GM18517 (cell line): ENCODE measurements at regions not wholly inside any gene's neighbourhood (a gene's known extent, or its start where the extent isn't known, plus 50 kb on each side); places are given as distances from the start of the nearest gene placed in this dataset.
"Not testable (repeated sequence)": the region's sequence is repeated elsewhere in the genome, so short reads cannot be mapped to it uniquely, and the experiment has no call there.

Experiments
- ATAC-seq: cut with Tn5 transposase; IDR thresholded peaks from one replicate; pipeline ENCODE4 v1.9.1; 2021; ENCODE audit warnings: mild to moderate bottlenecking, moderate library complexity; ENCODE audit not compliant: unreplicated experiment

DNA sequence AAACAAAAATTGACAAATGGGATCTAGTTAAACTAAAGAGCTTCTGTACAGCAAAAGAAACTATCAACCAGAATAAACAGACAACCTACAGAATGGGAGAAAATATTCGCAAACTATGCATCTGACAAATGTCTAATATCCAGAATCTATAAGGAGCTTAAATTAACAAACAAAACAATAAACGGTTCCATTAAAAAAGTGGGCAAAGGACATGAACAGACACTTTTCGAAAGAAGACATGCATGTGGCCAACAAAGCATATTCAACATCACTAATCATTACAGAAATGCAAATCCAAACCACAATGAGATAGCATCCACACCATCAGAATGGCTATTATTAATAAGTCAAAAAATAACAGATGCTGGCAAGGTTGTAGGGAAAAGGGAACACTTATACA lies 50.5 kb upstream of the MED13L start:
- not testable (repeated sequence) for ATAC-seq

DNA sequence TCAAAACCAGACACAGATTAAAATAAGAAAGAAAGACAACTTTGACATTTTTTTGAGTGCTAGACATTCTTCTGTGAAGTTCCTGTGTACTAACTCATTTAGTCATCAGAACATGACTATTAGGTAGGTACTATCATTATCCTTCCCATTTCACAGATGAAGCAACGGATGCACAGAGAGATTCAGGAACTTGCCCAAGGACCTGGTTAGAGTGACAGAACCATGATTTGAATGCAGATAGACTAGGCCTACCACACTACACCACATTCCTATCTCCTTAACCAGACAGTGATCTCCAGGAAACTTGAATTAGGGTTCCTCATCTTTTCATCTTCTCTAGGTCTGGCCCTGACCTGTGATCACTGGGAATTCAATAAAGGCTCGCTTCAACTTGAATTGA lies 54.4 kb upstream of the MED13L start:
- no peak for ATAC-seq

DNA sequence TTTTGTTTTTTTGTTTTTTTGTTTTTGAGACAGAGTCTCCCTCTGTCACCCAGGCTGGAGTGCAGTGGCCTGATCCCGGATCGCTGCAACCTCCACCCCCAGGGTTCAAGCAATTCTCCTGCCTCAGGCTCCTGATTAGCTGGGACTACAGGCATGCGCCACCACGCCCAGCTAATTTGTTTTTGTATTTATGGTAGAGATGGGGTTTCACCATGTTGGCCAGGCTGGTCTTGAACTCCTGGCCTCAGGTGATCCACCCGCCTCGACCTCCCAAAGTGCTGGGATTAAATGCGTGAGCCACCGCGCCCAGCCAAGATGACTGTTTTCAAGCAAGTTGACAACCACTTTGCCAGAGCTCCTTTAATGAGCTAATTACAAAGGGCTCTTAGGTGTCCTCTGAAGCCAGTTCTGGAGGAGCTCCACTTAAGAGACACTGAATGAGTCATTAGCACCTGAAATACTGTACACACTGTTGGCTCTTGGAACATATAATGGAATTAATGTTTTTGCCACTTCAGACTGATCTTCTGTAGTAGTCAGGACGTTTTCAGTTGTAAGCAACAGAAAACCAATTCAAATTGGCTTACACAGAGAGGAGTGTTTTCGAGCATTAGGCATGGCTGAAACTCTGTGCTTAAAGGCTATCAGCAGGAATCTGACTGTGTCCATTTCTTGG lies 55.4 kb upstream of the MED13L start:
- ATAC-seq: no peak

DNA sequence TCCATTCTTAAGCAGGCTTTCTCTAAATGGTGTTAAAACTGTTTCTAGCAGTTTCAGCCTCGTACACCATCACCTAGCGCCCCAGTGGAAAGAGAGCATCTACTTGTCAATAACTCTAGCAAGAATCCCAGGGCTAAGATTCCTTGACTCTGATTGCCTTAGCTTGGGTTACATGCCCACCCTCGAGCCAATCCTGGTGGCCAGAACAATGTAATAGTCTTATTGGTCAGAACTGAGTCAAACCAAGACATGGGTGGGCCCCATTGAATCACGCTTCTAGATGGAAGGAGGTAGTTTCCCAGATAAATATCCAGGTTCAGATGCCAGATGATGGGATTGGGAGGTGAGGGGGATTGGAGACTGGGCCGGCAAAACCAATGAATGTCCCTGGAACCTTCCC lies 55.9 kb upstream of the MED13L start:
- no peak for ATAC-seq

DNA sequence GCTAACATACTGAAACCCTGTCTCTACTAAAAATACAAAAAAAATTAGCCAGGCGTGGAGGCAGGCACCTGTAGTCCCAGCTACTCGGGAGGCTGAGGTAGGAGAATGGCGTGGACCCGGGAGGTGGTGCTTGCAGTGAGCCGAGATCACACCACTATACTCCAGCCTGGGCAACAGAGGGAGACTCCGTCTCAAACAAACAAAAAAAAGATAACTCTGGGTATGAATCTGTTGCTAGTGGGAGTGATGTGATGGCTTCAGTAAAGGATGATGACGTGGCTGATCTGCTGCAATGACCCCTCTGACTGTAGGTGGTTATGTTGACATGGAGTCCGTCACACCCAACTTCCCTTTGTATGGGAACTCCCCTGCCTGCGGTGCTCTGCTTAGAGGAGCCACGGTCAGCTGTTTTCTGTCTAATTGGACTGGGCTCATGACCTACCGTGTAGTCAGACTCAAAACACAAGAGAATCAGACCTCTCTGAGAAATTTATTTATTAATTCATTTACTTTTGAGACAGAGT lies 59.1 kb upstream of the MED13L start:
- peak; percentile 88 for ATAC-seq

DNA sequence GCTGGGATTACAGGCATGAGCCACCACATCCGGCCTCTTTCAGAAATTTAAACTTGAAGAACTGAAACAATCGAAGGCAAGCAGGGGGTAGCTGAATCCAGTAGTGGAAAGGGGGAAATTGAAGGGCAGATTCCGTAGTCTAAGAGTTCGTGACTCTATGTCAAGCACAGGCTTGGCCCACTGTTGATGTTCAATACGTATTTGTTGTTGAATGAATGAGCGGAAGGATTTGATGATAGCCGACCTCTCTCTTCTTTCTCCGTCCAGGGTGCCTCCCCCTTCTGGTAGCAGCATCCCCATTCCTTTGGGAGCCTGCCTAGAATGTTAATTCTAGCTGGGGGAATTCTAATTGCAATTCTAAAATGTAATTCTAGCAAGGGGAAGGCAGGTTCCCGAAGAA lies 59.8 kb upstream of the MED13L start:
- ATAC-seq: no peak

DNA sequence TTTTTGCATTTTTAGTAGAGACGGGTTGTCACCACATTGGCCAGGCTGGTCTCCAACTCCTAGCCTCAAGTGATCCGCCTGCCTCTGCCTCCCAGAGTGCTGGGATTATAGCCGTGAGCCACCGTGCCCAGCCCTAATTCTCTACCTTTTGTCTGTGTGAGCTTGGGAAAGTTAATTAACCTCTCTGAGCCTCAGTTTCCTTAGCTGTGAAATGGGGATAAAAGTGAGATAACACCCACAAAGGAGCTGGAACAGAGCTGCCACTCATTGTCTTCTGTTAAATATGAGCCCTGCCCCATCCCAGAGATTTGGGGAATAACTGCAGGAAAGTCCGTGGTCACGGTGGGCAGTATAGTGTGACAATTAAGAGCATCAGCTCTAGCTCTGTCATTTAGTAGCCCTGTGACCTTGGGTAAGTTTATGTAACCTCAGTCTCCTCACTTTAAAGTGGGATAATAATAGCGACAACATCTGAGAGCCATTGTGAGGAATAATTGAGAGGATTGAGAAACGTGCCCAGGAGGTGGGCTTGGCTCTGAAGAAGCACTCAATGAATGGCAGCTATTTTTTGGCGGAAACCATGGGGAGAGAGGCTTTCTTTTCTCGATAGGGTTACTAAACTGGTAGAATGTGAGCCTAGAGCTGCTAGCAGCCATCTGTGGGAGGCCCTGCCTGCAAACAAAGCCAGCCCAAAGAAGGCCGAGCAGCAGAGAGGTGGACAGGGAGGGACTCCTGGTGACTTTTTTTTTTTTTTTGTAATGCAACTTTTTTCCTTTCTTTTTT lies 60.8 kb upstream of the MED13L start:
- no peak for ATAC-seq

DNA sequence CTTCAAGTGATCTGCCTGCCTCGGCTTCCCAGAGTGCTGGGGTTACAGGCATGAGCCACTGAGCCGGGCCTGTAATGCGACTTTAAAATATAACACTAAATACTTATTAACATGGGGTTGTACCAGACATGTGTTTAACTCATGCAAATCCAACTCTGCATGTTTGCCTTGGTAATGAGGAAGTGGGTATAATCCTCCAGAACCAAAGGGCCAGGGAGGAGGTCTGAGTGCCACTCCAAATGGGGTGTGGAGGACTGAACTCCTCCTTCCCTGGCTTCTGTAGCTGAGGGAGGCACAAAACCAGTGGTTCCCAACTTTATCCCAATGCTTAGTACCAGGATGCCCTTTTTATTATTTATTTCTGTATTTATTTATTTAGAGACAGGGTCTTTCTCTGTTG lies 61.6 kb upstream of the MED13L start:
- no peak for ATAC-seq

DNA sequence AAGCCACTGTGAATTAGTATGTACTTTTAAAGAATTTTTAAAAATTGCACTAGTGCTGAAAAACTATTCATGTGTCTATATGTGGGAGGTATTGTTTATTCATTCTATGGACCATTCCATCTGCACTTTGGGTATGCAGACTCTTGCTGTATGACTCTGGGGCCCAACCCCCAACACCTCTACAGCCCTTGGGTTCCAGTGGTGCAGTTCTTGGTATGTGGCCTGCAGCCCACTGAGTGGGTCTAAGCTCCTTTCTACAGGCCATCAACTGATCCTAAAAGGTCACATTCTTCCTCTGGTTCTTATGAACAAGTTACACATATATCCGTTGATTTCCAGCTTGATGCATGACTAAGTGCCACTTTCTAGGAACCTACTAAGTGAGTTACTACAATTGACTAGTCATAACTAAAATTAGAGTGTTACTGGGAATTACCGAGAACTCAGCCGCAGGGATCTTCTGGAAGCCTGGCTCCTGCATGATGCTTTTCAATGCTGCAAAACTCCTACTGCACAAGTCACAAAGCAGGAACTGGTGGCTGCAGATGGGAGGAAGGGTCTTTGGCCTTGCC lies 62.4 kb upstream of the MED13L start:
- ATAC-seq: no peak

DNA sequence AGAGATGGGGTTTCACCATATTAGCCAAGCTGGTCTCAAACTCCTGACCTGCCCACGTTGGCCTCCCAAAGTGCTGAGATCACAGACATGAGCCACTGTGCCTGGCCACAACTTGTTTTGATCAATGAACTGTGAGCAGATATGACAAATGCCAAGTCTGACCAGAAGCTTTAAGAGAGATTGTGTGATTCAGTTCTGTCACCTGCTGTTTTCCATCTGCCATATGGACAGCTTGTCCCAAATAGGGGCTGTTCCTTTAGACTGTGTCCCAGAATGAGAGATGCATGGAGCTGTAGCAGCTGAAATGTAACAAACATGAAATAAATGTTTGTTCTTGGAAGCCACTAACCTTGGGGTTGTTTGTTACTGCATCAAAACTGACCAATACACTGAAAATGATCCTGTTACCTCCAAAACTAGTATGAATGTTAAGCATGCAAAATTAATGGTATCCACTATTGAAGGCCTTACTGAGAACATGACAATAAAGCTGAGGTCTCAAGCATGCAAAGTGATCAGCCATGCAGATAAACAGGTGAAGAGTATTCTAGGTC lies 65.9 kb upstream of the MED13L start:
- ATAC-seq: no peak

DNA sequence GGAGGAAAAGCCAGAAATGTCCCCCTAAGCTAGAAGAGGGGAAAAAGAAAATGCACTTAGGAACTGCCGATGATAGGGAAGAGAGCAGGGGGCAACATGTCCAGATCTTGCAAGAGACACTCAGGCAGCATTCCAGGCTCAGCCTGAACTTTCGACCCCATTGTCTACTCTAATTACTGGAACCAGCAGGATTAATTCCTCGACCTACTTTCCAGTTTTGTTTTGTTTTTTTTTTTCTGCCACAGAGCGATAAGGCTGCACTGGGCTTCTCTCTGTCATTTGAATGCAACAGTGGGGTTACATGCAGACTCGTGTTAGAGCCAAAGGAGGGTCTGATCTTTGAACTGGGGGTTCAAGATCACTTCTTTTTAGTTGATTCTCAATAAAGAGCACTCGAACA lies 68.7 kb upstream of the MED13L start:
- no peak for ATAC-seq

DNA sequence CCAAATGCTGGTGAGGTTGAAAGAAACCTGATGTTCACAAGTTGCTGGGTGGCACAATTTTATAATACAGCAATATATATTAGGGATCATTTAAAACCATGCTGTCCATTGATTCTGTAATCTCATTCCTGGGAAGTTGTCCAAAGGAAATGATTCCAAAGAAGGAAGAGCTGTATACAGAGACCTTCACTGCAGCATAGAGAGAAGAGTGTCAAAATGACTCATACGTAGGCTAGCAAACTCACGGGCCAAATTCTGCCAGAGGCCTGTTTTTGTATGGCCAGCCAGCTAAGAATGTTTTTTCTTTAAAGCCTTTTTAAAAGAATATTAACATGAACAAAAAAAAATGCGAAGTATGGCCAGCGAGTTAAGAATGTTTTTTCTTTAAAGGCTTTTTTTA lies 69.2 kb upstream of the MED13L start:
- no peak for ATAC-seq

DNA sequence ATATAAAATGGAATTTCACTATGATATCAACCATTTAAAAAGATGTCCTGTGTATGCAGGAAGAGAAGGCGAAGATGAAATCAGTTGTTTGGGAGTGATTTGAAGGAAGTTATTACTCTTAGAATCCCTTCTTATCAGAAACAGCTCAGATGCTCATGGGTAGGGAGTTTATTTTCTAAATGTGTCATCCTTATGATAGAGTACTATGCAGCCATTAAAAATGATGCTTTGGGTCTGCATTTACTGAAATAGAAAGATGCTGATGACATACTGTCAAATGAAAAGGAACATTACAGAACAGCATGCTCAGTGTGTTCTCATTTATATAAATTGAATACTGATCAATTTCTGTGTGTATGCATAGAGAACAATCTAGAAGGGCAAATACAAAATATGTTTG lies 69.8 kb upstream of the MED13L start:
- ATAC-seq: no peak

DNA sequence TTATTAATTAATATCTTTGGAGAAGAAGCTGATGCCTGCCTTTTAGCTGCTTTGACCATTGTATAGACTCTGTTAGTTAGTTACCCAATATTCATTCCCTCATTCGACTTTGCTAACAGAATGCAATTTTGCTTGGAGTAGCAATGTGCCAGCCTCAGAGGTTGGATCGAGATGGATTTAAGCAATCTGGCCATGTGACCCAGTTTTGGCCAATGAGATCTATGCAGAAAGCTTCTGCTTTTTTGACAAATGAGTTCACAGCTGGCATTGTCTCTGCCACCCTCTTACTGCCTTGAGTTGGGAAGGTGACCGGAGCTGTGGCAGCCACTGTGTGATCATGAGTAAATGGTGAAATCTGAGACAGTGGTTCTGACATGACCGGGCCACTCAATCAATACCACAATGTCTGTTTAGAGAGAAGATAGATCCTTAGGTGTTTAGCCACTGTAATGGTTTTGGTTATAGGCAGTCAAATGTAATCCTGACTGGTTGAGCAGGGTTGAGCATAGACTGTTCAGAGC lies 74.9 kb upstream of the MED13L start:
- no peak for ATAC-seq

DNA sequence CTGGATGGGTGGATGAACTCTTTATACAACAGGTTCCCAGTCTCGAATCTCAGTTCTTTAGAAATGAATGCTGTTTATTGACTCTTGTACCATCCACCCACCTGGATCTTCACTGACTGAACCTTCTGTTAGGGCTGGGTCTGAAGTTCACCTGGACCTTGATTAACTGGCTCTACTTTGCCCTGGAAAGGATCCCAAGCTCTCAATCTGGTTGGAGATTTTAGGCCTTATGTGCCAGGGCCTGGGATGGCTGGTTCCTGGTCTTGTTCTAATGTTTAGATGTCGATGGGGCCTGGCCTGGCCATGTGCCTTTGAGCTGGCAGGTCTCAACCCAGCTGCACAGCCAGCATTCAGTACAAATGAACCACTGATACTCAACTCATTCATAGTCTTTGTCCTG lies 76.5 kb upstream of the MED13L start:
- no peak for ATAC-seq

DNA sequence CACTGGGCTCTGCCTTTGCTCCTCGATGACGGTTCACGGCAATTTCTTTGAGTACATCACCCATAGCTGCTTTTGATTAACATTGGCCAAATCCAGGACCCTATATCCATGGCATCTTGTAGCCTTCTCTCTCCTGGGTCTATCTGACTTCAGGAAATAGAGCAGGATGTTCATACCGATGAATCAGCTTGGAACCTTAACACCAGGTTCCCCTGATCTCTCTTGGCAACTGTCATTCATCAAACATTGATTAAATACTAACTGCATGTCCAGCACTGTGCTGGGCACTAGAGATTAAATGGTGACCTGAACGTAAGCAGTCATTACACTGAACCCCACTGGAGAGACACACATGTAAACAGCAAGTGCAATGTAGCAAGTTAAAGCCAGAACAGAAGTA lies 77.0 kb upstream of the MED13L start:
- ATAC-seq: no peak

DNA sequence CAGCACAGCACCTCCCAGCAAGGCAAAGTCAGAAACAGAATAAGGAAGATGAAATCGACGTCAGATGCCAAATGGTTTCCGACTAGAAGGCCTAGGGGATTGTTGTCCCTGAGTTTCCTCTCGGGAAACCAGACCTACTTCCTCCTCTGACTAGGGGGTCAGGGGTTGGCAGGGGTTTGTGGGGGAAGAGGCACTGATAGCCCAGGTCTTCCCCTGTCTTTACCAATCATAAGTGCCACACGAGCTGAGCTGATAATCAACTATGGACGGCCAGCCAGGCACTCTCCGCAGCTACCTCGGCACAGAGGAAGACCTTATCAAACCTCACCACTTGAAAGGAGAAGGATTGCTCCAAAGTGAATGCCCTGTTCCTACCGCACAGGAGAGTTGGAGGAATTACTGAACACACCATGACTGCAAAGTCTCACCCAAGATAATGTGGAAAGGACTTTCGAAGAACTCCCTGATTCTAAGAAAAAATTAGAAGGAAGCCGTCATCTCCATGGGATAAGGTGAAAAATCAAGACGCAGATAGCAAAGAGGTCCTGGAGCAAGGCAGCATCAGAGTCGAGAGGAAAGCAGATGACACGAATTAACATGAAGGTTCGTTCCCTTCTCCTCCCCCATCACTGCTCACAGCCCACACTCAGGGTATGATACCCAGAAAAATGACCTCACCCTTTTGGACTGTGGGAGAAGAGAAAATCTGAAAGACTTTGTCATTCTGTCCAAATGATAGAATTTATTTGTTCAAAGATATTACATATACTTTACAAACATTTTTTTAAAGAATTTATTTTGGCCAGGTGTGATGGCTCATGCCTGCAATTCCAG lies 77.7 kb upstream of the MED13L start:
- no peak for ATAC-seq

DNA sequence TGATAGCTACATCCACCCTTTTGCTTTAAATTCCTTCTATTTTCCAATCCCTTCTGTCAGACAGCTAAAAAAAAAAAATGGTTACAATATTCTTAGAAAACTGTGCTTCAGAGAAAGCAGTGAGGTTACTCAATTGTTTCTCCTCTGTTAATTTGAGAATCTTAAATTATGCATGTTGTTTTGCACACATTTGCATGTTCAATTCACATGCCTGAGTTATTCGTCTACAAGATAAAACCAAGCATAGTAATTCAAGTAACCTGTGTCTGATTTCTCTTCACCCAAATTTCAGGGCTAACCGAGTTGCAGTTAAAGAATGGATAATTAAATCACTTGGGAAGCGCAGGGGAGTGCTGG lies 81.0 kb upstream of the MED13L start:
- no peak for ATAC-seq

DNA sequence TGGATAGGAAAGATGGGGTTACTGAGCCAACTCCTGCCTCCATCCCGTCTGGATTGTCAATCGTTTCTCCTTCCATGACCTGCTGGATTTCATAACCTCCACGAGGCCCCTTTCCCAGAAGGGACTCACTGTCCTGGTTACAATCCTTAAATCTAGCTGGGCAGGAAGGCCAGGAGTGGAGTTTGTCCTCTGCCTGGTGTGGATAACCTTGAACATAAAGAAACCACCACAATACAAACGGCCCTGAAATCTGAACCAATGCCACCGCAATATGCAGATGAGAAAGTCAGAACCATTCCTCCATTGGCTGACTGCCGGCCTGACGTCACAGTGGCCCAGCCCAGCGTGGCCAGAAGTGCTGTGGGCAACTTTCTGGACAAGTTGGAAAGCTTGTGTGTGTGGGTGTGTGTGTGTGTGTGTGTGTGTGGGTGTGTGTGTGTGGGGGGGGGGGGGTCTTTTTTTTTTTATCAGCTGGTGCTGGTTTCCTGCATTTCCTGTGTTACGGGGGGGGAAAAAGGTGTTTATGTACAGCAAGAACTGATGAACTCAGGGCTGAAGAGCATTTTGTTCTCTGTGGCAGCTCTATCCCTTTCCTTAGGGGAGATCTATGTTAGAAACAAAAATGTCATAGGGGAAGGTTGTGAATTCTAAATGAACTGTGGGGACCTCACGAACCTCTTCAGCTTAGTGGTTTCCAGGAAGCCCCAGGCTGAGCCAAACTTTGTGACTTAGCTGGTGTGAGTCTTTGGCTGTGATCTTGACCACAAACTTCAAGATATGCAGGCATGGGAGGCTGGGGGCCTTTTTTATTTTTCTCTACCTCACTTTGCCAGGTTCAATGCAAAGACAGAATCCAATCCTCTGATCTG lies 81.6 kb upstream of the MED13L start:
- peak; percentile 72 for ATAC-seq
